WI38 (cell line): ENCODE measurements at regions not wholly inside any gene's neighbourhood (a gene's known extent, or its start where the extent isn't known, plus 50 kb on each side); places are given as distances from the start of the nearest gene placed in this dataset.
"Not testable (repeated sequence)": the region's sequence is repeated elsewhere in the genome, so short reads cannot be mapped to it uniquely, and the experiment has no call there.

Experiments used
- H3K4me3 ChIP-seq: 2 replicates; pipeline ENCODE4 v1.5.1; 2011; ENCODE audit warnings: low read depth, mild to moderate bottlenecking, control low read depth, low read length
- CTCF ChIP-seq: IDR thresholded peaks from 2 replicates; pipeline ENCODE4 v1.5.1; 2012; ENCODE audit warnings: low read depth, mild to moderate bottlenecking, control low read depth, low read length

- no peak for TF ChIP-seq CTCF
- no peak overlapping the region for H3K4me3 ChIP-seq
Observed at GRCh38 chr1:195849180-195849579, 759.1 kb downstream of the KCNT2 start.

GRCh38 chr1:195847957-195848875 is 760.0 kb downstream of the KCNT2 start:
- not testable (repeated sequence) for H3K4me3 ChIP-seq

GRCh38 chr1:195831789-195832188 is 776.5 kb downstream of the KCNT2 start:
- H3K4me3 ChIP-seq = no peak overlapping the region
- TF ChIP-seq CTCF = no peak

- no peak for TF ChIP-seq CTCF
- no peak overlapping the region for H3K4me3 ChIP-seq
Observed at GRCh38 chr1:195828325-195828724, 779.9 kb downstream of the KCNT2 start.

GRCh38 chr1:195820925-195821324 is 787.3 kb downstream of the KCNT2 start:
- no peak overlapping the region for H3K4me3 ChIP-seq
- TF ChIP-seq CTCF = no peak

GRCh38 chr1:195806060-195806459 is 802.2 kb downstream of the KCNT2 start:
- no peak overlapping the region for H3K4me3 ChIP-seq
- TF ChIP-seq CTCF = no peak

GRCh38 chr1:195804547-195804946 is 803.7 kb downstream of the KCNT2 start:
- TF ChIP-seq CTCF = no peak
- no peak overlapping the region for H3K4me3 ChIP-seq
